GM12892 (cell line): ENCODE measurements at regions not wholly inside any gene's neighbourhood (a gene's known extent, or its start where the extent isn't known, plus 50 kb on each side); places are given as distances from the start of the nearest gene placed in this dataset.

Experiments
- DNase-seq: peaks from one replicate; pipeline ENCODE4 v3.0.0; 2011; ENCODE audit not compliant: insufficient read length
- FAIRE-seq: peaks from 2 replicates; lab custom pipeline; 2011; peaks lifted over from hg19 to GRCh38; lab: Jason Lieb, UNC
- POLR2A ChIP-seq: IDR thresholded peaks from 2 replicates; pipeline ENCODE4 v1.6.1; 2011; ENCODE audit warnings: low read depth, low read length, control low read depth
- POLR2AphosphoS5 ChIP-seq: IDR thresholded peaks from 2 replicates; pipeline ENCODE4 v1.6.1; 2011; ENCODE audit warnings: low read depth, low read length, control low read depth
- TAF1 ChIP-seq: IDR thresholded peaks from 2 replicates; pipeline ENCODE4 v1.6.1; 2011; ENCODE audit warnings: low read depth, mild to moderate bottlenecking, control low read depth, low read length, borderline replicate concordance

- FAIRE-seq (no peak), DNase-seq (no peak)
- no peak for TF ChIP-seq POLR2AphosphoS5
- TF ChIP-seq POLR2A = no peak
- no peak for TF ChIP-seq TAF1
Measured at GRCh38 chr11:115693002-115693401, 188.8 kb upstream of the CADM1 start.

- DNase-seq (no peak), FAIRE-seq (no peak)
- TF ChIP-seq POLR2A (no peak), TAF1 (no peak), POLR2AphosphoS5 (no peak)
Measured at GRCh38 chr11:115691030-115691429, 186.8 kb upstream of the CADM1 start.

GRCh38 chr11:115687934-115688333, 183.7 kb upstream of the CADM1 start:
- no peak for TF ChIP-seq POLR2A
- no peak for TF ChIP-seq TAF1
- no peak for TF ChIP-seq POLR2AphosphoS5
- FAIRE-seq (no peak), DNase-seq (no peak)

- TF ChIP-seq POLR2AphosphoS5 (no peak), TAF1 (no peak), POLR2A (no peak)
- DNase-seq (no peak), FAIRE-seq (no peak)
Measured at GRCh38 chr11:115684699-115685098, 180.5 kb upstream of the CADM1 start.

- FAIRE-seq = no peak
- DNase-seq = no peak
- TF ChIP-seq POLR2AphosphoS5 = no peak
- no peak for TF ChIP-seq POLR2A
- no peak for TF ChIP-seq TAF1
Measured at GRCh38 chr11:115684135-115684534, 179.9 kb upstream of the CADM1 start.

- DNase-seq (no peak), FAIRE-seq (no peak)
- TF ChIP-seq POLR2AphosphoS5 (no peak), TAF1 (no peak), POLR2A (no peak)
Measured at GRCh38 chr11:115682888-115683287, 178.7 kb upstream of the CADM1 start.

GRCh38 chr11:115682101-115682500, 177.9 kb upstream of the CADM1 start:
- FAIRE-seq = no peak
- DNase-seq = no peak
- TF ChIP-seq TAF1 (no peak), POLR2A (no peak), POLR2AphosphoS5 (no peak)

- FAIRE-seq (no peak), DNase-seq (no peak)
- TF ChIP-seq TAF1 = no peak
- no peak for TF ChIP-seq POLR2A
- no peak for TF ChIP-seq POLR2AphosphoS5
Measured at GRCh38 chr11:115679945-115680344, 175.7 kb upstream of the CADM1 start.

GRCh38 chr11:115678942-115679341, 174.7 kb upstream of the CADM1 start:
- no peak for DNase-seq
- FAIRE-seq = no peak

GRCh38 chr11:115677190-115677589, 173.0 kb upstream of the CADM1 start:
- no peak for DNase-seq
- FAIRE-seq = no peak
- no peak for TF ChIP-seq POLR2AphosphoS5
- TF ChIP-seq TAF1 = no peak
- no peak for TF ChIP-seq POLR2A

More at GRCh38 chr11:115678942-115679341, 174.7 kb upstream of the CADM1 start:
- no peak for TF ChIP-seq POLR2AphosphoS5
- no peak for TF ChIP-seq POLR2A
- no peak for TF ChIP-seq TAF1

- FAIRE-seq (peak; percentile 5), DNase-seq (no peak)
- TF ChIP-seq POLR2A = no peak
- TF ChIP-seq TAF1 = no peak
- TF ChIP-seq POLR2AphosphoS5 = no peak
Measured at GRCh38 chr11:115676768-115677167, 172.6 kb upstream of the CADM1 start.

GRCh38 chr11:115676206-115676605, 172.0 kb upstream of the CADM1 start:
- TF ChIP-seq POLR2AphosphoS5 (no peak), POLR2A (no peak), TAF1 (no peak)
- DNase-seq = no peak
- FAIRE-seq = no peak

GRCh38 chr11:115674937-115675544, 170.8 kb upstream of the CADM1 start:
- TF ChIP-seq POLR2AphosphoS5 (no peak), TAF1 (no peak), POLR2A (no peak)
- no peak for FAIRE-seq
- no peak for DNase-seq
